HCT116 (cell line): ENCODE measurements at regions not wholly inside any gene's neighbourhood (a gene's known extent, or its start where the extent isn't known, plus 50 kb on each side); places are given as distances from the start of the nearest gene placed in this dataset.

Experiments
- ATAC-seq: fragments of 200-7000 bp; cut with Tn5 transposase; 2 replicates; pipeline ENCODE4 v1.9.1; 2020; ENCODE audit warnings: mild to moderate bottlenecking, moderate library complexity
- BruUV-seq: library from RNA; stranded (reverse); fragments of 400-500 nt; replicated peaks from 2 replicates; lab custom pipeline; 2021; lab: Mats Ljungman, UMichigan
- CTCF ChIA-PET: fragments of 300-600 bp; sonication (Branson Sonifier 250); formaldehyde crosslinking; loops from one replicate; lab custom pipeline; 2021; ENCODE audit warnings: antibody characterized with exemption; lab: Charles Lee
- POLR2A ChIA-PET: fragments of 300-600, 350-600 bp; sonication (Branson Sonifier 250); formaldehyde crosslinking; loops from one replicate; lab custom pipeline; 2021; ENCODE audit warnings: antibody characterized with exemption; lab: Charles Lee
- RAD21 ChIA-PET, 2 experiments: fragments of 300-600 bp; sonication (Branson Sonifier 250); formaldehyde crosslinking; loops; one replicate each; lab custom pipeline; 2023; ENCODE audit warnings: low total read pairs in 2 of 2; ENCODE audit not compliant: uncharacterized antibody in 2 of 2, unreplicated experiment in 2 of 2, low non-redundant PET in 1 of 2; lab: Charles Lee
- DNase-seq: peaks from one replicate; pipeline ENCODE4 v3.0.0-alpha.2; 2010; ENCODE audit warnings: low read depth, low spot score
- H2AFZ ChIP-seq: fragments of 200-600 bp; shearing (Covaris generic), sonication (generic); 2 replicates; pipeline ENCODE4 v1.6.1; 2017; ENCODE audit warnings: low read depth, mixed run types, mixed read lengths, antibody characterized with exemption, low read length; ENCODE audit not compliant: poor library complexity, severe bottlenecking
- H3K27ac ChIP-seq: 2 replicates; pipeline ENCODE4 v1.5.1; 2012; ENCODE audit warnings: low read depth, low read length
- H3K27me3 ChIP-seq: fragments of 200-600 bp; sonication (generic); 2 replicates; pipeline ENCODE4 v1.6.1; 2016; ENCODE audit warnings: mixed run types, low read length, mixed read lengths; ENCODE audit not compliant: insufficient read depth
- H3K36me3 ChIP-seq, 2 experiments: fragments of 200-500 bp in 1 of 2; fragments of 200-600 bp in 1 of 2; sonication (Bioruptor generic) in 1 of 2; sonication (generic) in 1 of 2; 2 replicates each; pipeline versions ENCODE4 v1.5.1 to v1.6.1; 2014 to 2016; ENCODE audit warnings: low read length in 2 of 2, inconsistent platforms in 1 of 2, mixed read lengths in 1 of 2, mixed run types in 1 of 2; ENCODE audit not compliant: insufficient read depth in 2 of 2, control insufficient read depth in 1 of 2
- H3K4me1 ChIP-seq, 2 experiments: fragments of 200-600 bp in 1 of 2; sonication (generic) in 1 of 2; 2 replicates each; pipeline versions ENCODE4 v1.5.1 to v1.6.1; 2012 to 2017; ENCODE audit warnings: low read length in 2 of 2, inconsistent platforms in 1 of 2, mild to moderate bottlenecking in 1 of 2, mixed read lengths in 1 of 2, mixed run types in 1 of 2, moderate library complexity in 1 of 2; ENCODE audit not compliant: insufficient read depth in 2 of 2, control insufficient read depth in 1 of 2
- H3K4me2 ChIP-seq: fragments of 200-600 bp; sonication (generic); 2 replicates; pipeline ENCODE4 v1.6.1; 2017; ENCODE audit warnings: mixed run types, low read length, mixed read lengths
- H3K4me3 ChIP-seq, 2 experiments: fragments of 200-600 bp in 1 of 2; sonication (generic) in 1 of 2; replicated peaks in 1 of 2; 2 replicates each; pipeline ENCODE4 v1.5.1; 2011 to 2016; ENCODE audit warnings: low read length in 2 of 2, control low read depth in 1 of 2, low read depth in 1 of 2, mild to moderate bottlenecking in 1 of 2, mixed read lengths in 1 of 2, mixed run types in 1 of 2
- H3K79me2 ChIP-seq: fragments of 200-600 bp; sonication (generic); 2 replicates; pipeline ENCODE4 v1.6.1; 2017; ENCODE audit warnings: mild to moderate bottlenecking, mixed run types, low read length, moderate library complexity, mixed read lengths; ENCODE audit not compliant: insufficient read depth
- H3K9ac ChIP-seq: fragments of 200-600 bp; sonication (generic); 2 replicates; pipeline ENCODE4 v1.6.1; 2016; ENCODE audit warnings: low read length, mixed read lengths
- H3K9me2 ChIP-seq: fragments of 200-600 bp; sonication (generic), shearing (Covaris generic); 2 replicates; pipeline ENCODE4 v1.6.1; 2017; ENCODE audit warnings: mixed run types, mild to moderate bottlenecking, moderate library complexity; ENCODE audit not compliant: insufficient read depth
- H3K9me3 ChIP-seq, 2 experiments: fragments of 200-500 bp in 1 of 2; fragments of 200-600 bp in 1 of 2; sonication (Bioruptor generic) in 1 of 2; sonication (generic) in 1 of 2; 2 replicates each; pipeline ENCODE4 v1.6.1; 2014 to 2017; ENCODE audit warnings: low read length in 2 of 2, mixed read lengths in 2 of 2, inconsistent platforms in 1 of 2, low read depth in 1 of 2, mild to moderate bottlenecking in 1 of 2, mixed run types in 1 of 2, moderate library complexity in 1 of 2; ENCODE audit not compliant: control insufficient read depth in 1 of 2, insufficient read depth in 1 of 2
- H4K20me1 ChIP-seq: fragments of 200-600 bp; sonication (generic), shearing (Covaris generic); 2 replicates; pipeline ENCODE4 v1.6.1; 2017; ENCODE audit warnings: mixed run types, mild to moderate bottlenecking, moderate library complexity; ENCODE audit not compliant: insufficient read depth
- RAD21 ChIP-seq: IDR thresholded peaks from 2 replicates; pipeline ENCODE4 v1.6.1; 2012; ENCODE audit warnings: low read depth, mild to moderate bottlenecking
- SIN3A ChIP-seq: IDR thresholded peaks from 2 replicates; pipeline ENCODE4 v1.6.1; 2012; ENCODE audit warnings: low read depth
- SP1 ChIP-seq: IDR thresholded peaks from 2 replicates; pipeline ENCODE4 v1.6.1; 2012; ENCODE audit warnings: low read depth
- SRF ChIP-seq: IDR thresholded peaks from 2 replicates; pipeline ENCODE4 v1.6.1; 2012; ENCODE audit warnings: low read depth
- ZFX ChIP-seq: fragments of 450-650 bp; IDR thresholded peaks from 2 replicates; pipeline ENCODE4 v1.6.1; 2017
- intact Hi-C: fragments of 100-400 bp; cut with micrococcal nuclease; formaldehyde crosslinking; loops from 2 replicates; pipeline ENCODE4 v1.10.0; 2022
- TF ChIP-seq, protein P1 (sequence below), 3 experiments: fragments of 200-600 bp in 1 of 3; sonication (generic) in 1 of 3; IDR thresholded peaks in 2 of 3; conservative IDR thresholded peaks in 1 of 3; 2 replicates each; pipeline ENCODE4 v1.5.1; 2012 to 2017; ENCODE audit warnings: low read depth in 2 of 3, low read length in 2 of 3, antibody characterized with exemption in 1 of 3, borderline replicate concordance in 1 of 3, control low read depth in 1 of 3, mild to moderate bottlenecking in 1 of 3, mixed read lengths in 1 of 3, mixed run types in 1 of 3, moderate library complexity in 1 of 3; ENCODE audit not compliant: insufficient read depth in 1 of 3

DNA sequence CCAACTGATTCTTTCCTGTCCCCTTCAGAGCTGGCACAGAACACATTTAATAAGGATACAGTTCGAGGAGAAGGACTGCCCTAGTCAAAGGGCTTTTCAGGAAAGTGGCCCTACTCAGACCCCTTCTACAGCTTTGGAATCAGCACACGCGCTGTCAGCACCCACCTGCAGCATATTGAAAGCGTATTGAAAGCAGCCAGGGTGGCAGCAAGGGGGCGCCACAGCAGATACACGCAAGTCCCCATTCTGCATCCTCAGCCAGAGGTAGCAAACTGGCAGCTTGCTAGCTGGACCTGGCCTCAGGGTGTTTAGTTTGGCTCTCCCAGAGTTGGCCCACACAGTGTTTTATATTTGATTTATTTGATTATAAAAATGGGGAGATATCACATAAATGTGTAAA is 101.0 kb upstream of the NT5C1B start:
- H3K4me3 ChIP-seq = no peak overlapping the region
- BruUV-seq = no TSS peak
- ChIA-PET CTCF (interaction anchor here (1.0 to 2.1 kb wide), 2 partner anchors 18 to 679 kb away, joined by 3 to 5 read pairs; no protein-coding TSS in a partner anchor), POLR2A (no interaction called here), RAD21 (no interaction called here)
- no peaks in the 10 kb centered on the region for H3K4me1 ChIP-seq
- no peaks in the 10 kb centered on the region for H4K20me1 ChIP-seq
- no peak overlapping the region for H3K4me2 ChIP-seq
- no peaks in the 10 kb centered on the region for H3K9me2 ChIP-seq
- no peak overlapping the region for H2AFZ ChIP-seq
- intact Hi-C loops = no loop called here
- H3K27me3 ChIP-seq = peaks cover 6% of the 10 kb centered on the region; the same call in 1 of the 2 replicates
- TF ChIP-seq, protein P1, sequence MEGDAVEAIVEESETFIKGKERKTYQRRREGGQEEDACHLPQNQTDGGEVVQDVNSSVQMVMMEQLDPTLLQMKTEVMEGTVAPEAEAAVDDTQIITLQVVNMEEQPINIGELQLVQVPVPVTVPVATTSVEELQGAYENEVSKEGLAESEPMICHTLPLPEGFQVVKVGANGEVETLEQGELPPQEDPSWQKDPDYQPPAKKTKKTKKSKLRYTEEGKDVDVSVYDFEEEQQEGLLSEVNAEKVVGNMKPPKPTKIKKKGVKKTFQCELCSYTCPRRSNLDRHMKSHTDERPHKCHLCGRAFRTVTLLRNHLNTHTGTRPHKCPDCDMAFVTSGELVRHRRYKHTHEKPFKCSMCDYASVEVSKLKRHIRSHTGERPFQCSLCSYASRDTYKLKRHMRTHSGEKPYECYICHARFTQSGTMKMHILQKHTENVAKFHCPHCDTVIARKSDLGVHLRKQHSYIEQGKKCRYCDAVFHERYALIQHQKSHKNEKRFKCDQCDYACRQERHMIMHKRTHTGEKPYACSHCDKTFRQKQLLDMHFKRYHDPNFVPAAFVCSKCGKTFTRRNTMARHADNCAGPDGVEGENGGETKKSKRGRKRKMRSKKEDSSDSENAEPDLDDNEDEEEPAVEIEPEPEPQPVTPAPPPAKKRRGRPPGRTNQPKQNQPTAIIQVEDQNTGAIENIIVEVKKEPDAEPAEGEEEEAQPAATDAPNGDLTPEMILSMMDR (IDR thresholded peaks at IDR 0.05 in 2 of 3, conservative IDR thresholded peaks at IDR 0.05 in 1 of 3; ENCODE audit: borderline replicate concordance in 1 of 3, insufficient read depth in 1 of 3, low read depth in 2 of 3, low read length in 2 of 3) = peak; percentile 18 to 69 (median 62); a peak in 5 of 6 replicates
- no peak for TF ChIP-seq SP1
- peak; percentile 32; the same call in 1 of the 2 replicates for TF ChIP-seq RAD21
- no peak for TF ChIP-seq ZFX
- H3K9ac ChIP-seq = no peak overlapping the region
- DNase-seq (peak; percentile 15), ATAC-seq (peak; percentile 71; the same call in 1 of the 2 replicates)
- no peaks in the 10 kb centered on the region for H3K9me3 ChIP-seq
- no peaks in the 10 kb centered on the region for H3K79me2 ChIP-seq
- H3K36me3 ChIP-seq = no peaks in the 10 kb centered on the region
- no peak overlapping the region for H3K27ac ChIP-seq

DNA sequence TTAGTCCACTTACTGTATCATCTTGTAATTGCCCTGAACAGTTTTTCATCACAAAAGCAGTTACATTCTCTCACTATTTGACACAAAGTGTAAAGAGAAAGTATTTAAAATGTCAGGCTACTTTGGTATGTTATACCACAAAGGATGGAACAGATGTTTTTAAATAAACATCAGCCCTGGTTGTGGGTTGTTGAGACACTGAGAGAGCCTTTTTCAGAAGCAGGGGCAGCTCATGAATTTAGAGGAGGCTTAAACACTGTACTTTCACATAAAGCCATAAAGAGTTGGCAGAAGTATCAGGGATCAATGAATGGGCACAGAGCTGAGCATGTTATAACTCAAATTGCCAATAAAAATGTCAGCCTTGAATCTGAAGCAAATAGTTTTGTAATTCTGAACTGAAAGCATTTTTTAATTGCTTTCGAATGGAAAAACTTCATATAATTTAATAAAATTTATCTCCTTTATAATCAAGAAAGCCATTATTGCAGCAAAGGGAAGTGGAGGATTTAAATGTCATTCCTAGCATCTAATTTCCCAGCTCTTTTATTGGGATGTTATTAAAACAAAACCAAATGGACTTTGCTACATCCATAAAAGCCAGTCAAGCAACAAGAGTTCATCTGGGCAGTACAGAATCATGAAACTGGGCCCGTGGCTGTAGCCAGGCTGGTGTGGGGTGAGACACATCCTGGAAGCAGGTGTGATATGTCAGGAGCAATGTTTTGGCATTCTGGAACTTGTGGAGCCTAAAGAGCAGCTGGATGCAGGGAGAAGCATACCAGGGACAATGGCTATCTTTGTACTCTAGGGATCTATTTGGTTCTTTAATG is 95.1 kb upstream of the NT5C1B start:
- POLR2A ChIA-PET = no interaction called here
- H3K27me3 ChIP-seq = peaks cover 18% of the 10 kb centered on the region; the same call in 1 of the 2 replicates
- intact Hi-C loops = no loop called here

More for the DNA sequence above, 95.1 kb upstream of the NT5C1B start:
- Histone ChIP-seq H3K4me1 (no peaks in the 10 kb centered on the region), H3K27ac (no peak overlapping the region), H3K4me2 (no peak overlapping the region), H3K36me3 (no peaks in the 10 kb centered on the region), H3K9me2 (no peaks in the 10 kb centered on the region), H3K79me2 (no peaks in the 10 kb centered on the region), H2AFZ (no peak overlapping the region), H3K9me3 (no peaks in the 10 kb centered on the region), H3K4me3 (no peak overlapping the region), H3K9ac (no peak overlapping the region)
- DNase-seq = no peak
- ChIA-PET RAD21 (no interaction called here), CTCF (interaction anchor here (0.7 kb wide), 2 partner anchors 147 to 1263 kb away, joined by 3 to 4 read pairs; no protein-coding TSS in a partner anchor)
- no peak for ATAC-seq
- no TSS peak for BruUV-seq
- TF ChIP-seq SRF = no peak
- no peak for TF ChIP-seq SIN3A
- TF ChIP-seq, all 23 proteins: peak for 0
- no peaks in the 10 kb centered on the region for H4K20me1 ChIP-seq
